Heart right ventricle (tissue), 16 donors: ENCODE measurements at regions not wholly inside any gene's neighbourhood (a gene's known extent, or its start where the extent isn't known, plus 50 kb on each side); places are given as distances from the start of the nearest gene placed in this dataset.

Experiments
- ATAC-seq, 8 donors: fragments of 200-7000 bp; cut with Tn5 transposase; one replicate each; pipeline ENCODE4 v1.9.1; 2020; ENCODE audit warnings: mild to moderate bottlenecking in 8 of 8, moderate library complexity in 8 of 8, moderate number of reproducible peaks in 1 of 8
- DNase-seq, 2 donors: peaks; one replicate each; pipeline ENCODE4 v3.0.0-alpha.2; 2020
- H3K27ac ChIP-seq, 10 donors: fragments of 200-600 bp; sonication (generic) in 2 of 10; one replicate each; pipeline versions ENCODE4 v1.5.0 to v1.8.0; 2020 to 2022; ENCODE audit warnings: mild to moderate bottlenecking in 3 of 10
- H3K27me3 ChIP-seq, 7 donors: fragments of 200-600 bp; one replicate each; pipeline ENCODE4 v1.8.0; 2021 to 2022; ENCODE audit warnings: mild to moderate bottlenecking in 2 of 7
- H3K36me3 ChIP-seq, 9 donors: fragments of 200-600 bp; sonication (generic) in 1 of 9; one replicate each; pipeline versions ENCODE4 v1.5.0 to v1.8.0; 2020 to 2022; ENCODE audit warnings: mild to moderate bottlenecking in 2 of 9
- H3K4me1 ChIP-seq, 9 donors: fragments of 200-600 bp; sonication (generic) in 1 of 9; one replicate each; pipeline versions ENCODE4 v1.5.0 to v1.8.0; 2020 to 2022; ENCODE audit warnings: mild to moderate bottlenecking in 4 of 9
- H3K4me3 ChIP-seq, 10 donors: fragments of 200-600 bp; sonication (generic) in 2 of 10; one replicate each; pipeline versions ENCODE4 v1.5.0 to v1.8.0; 2020 to 2022; ENCODE audit warnings: mild to moderate bottlenecking in 7 of 10, moderate library complexity in 2 of 10
- H3K9me3 ChIP-seq, 11 donors: fragments of 200-600 bp in 10 of 11; sonication (generic) in 2 of 11; one replicate each; pipeline versions ENCODE4 v1.5.0 to v1.8.0; 2013 to 2022; ENCODE audit warnings: mild to moderate bottlenecking in 2 of 11, control low read depth in 1 of 11, moderate library complexity in 1 of 11
- CTCF ChIP-seq, 9 donors: fragments of 200-600 bp; sonication (generic) in 2 of 9; IDR thresholded peaks; one replicate each; pipeline versions ENCODE4 v1.5.0 to v1.8.0; 2021 to 2022; ENCODE audit warnings: antibody characterized with exemption in 9 of 9, mild to moderate bottlenecking in 5 of 9, moderate library complexity in 1 of 9
- WGBS, 2 donors: extraction: QIAGEN DNeasy Blood & Tissue Kit; methylation state at CpG; one replicate each; pipeline ENCODE4 v1.1.7; 2013; ENCODE audit warnings: inconsistent platforms in 1 of 2; 5-methylcytosine and 5-hydroxymethylcytosine counted together
- intact Hi-C, 10 donors: fragments of 100-400 bp; cut with DNase I; formaldehyde crosslinking; loops; one replicate each; pipeline versions ENCODE4 v1.11.1 to v1.14.2; 2022
- donor health status: Arrhythmogenic right ventricular cardiomyopathy.
- donor health status: ischemic (EF 13 %, LVEDD 7.1; RV severe dilation, severe dysfunction).
- donor health status: healthy with polysubstance abuse.
- donor health status: DM: no; HTN: yes; CAD: no.
- donor health status: DM: no; HTN: no; CAD: no.
- donor health status: ischemic (EF 25% LVEDD 6.9; RV normal size, moderate dysfunction).
- donor health status: ischemic (EF 25% LVEDD 5.7; RV mildly dilated, moderate dysfunction).
- donor health status: healthy.
- donor health status: DM: yes; HTN: yes; CAD: no.
- donor health status: Ischemic cardiomyopathy.
- donor health status: ischemic (EF 35%, LVEDD 5.7; RV mildly dilated, moderate dysfunction).
- donor health status: nonischemic (EF 11% LVEDD 7.7; RV severe dilation, severe dysfunction).
- donor health status: DM: yes; HTN: yes; CAD: no.
- donor health status: PGD.
- donor health status: ischemic (EF 29% LVEDD 5.4; RV normal size, mild dysfunction).
- donor health status: nonischemic (EF 23%, LVEDD 6.1; RV moderate dilation, normal function).

GRCh38 chr12:126551869-126552268 lies 1486.6 kb downstream of the AACS start:
- 25 to 28% methylated on average over 4 of the region's 4 CpGs for WGBS, 2 donors
- Histone ChIP-seq H3K36me3 (no peaks in the 10 kb centered on the region), H3K9me3 (peaks cover 0 to 11% (median 0%) of the 10 kb centered on the region in 11 donors), H3K4me3 (no peak overlapping the region), H3K27ac (no peak overlapping the region), H3K4me1 (no peaks in the 10 kb centered on the region), H3K27me3 (no peaks in the 10 kb centered on the region)
- intact Hi-C loops, result no loop called here
- no peak for TF ChIP-seq CTCF (IDR thresholded peaks at IDR 0.05)
- no peak for ATAC-seq
- DNase-seq, result no peak

- Histone ChIP-seq H3K27ac (no peak overlapping the region), H3K9me3 (peaks cover 0 to 11% (median 0%) of the 10 kb centered on the region in 11 donors), H3K27me3 (peaks cover 0 to 2% (median 0%) of the 10 kb centered on the region in 7 donors), H3K36me3 (no peaks in the 10 kb centered on the region), H3K4me3 (no peak overlapping the region), H3K4me1 (no peaks in the 10 kb centered on the region)
- ATAC-seq (no peak), DNase-seq (no peak)
- intact Hi-C loops, result no loop called here
- WGBS, 2 donors, result 63 to 66% methylated on average over 7 of the region's 7 CpGs
- TF ChIP-seq CTCF (IDR thresholded peaks at IDR 0.05), result no peak
Observed at GRCh38 chr12:126554625-126555024, 1489.4 kb downstream of the AACS start.

- H3K27me3 ChIP-seq, result peaks cover 0 to 5% (median 0%) of the 10 kb centered on the region in 7 donors
- ATAC-seq, result no peak
- peaks cover 0 to 11% (median 0%) of the 10 kb centered on the region in 11 donors for H3K9me3 ChIP-seq
- no peak overlapping the region for H3K27ac ChIP-seq
- no peak overlapping the region for H3K4me3 ChIP-seq
- intact Hi-C loops, result no loop called here
- H3K36me3 ChIP-seq, result no peaks in the 10 kb centered on the region
- no peak for TF ChIP-seq CTCF (IDR thresholded peaks at IDR 0.05)
- no peak for DNase-seq
- 82 to 90% methylated on average over 5 of the region's 5 CpGs for WGBS, 2 donors
- no peaks in the 10 kb centered on the region for H3K4me1 ChIP-seq
Observed at GRCh38 chr12:126557659-126558058, 1492.4 kb downstream of the AACS start.

- Histone ChIP-seq H3K9me3 (peaks cover 0 to 10% (median 0%) of the 10 kb centered on the region in 11 donors), H3K27me3 (peaks cover 0 to 5% (median 0%) of the 10 kb centered on the region in 7 donors), H3K27ac (no peak overlapping the region), H3K4me3 (no peak overlapping the region), H3K36me3 (no peaks in the 10 kb centered on the region), H3K4me1 (no peaks in the 10 kb centered on the region)
- TF ChIP-seq CTCF (IDR thresholded peaks at IDR 0.05), result no peak
- no peak for DNase-seq
- no peak for ATAC-seq
- intact Hi-C loops, result no loop called here
- WGBS, 2 donors, result 54 to 67% methylated on average over 2 of the region's 2 CpGs
Observed at GRCh38 chr12:126558219-126558618, 1493.0 kb downstream of the AACS start.
